NCI-H774 (cell line): ENCODE measurements at regions not wholly inside any gene's neighbourhood (a gene's known extent, or its start where the extent isn't known, plus 50 kb on each side); places are given as distances from the start of the nearest gene placed in this dataset.

Experiments used
- DNase-seq: peaks from one replicate; lab custom pipeline; 2025; lab: John Stamatoyannopoulos, UW

DNA sequence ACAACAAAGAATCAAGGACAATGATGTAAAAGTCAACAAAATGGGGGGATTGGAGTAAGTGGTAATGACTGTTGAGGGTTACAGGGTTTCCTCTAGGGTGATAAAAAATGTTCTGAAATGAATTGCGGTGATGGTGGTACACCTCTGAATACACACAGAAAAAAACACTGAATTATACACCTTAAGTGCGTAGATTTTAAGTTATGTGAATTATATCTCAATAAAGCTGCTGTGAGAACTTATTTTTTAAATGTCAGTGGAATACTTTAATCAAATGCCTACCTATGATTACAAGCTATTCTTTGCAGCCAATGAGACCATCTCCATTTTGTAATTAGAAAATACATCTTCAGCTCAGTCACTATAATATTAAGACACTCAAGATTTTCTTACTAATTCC, 53.5 kb downstream of the ZNF608 start:
- no peak for DNase-seq

DNA sequence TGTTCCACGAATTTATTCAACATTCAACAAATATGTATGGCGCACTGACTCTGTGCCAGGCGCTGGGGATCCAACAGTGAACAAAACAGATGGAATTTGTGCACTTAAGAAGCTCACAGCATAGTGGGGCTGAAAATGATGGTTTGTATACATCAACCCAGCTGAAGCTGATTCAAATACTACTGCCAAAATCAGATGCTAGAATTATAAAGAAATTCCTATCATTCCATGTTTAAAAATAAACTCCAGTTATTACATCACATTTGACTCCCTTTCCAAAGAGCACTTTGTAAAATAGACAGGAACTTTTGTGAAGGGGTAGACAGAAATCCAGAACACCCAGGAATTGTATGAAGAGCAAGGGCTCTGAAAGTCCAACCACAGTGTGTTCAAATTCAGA, 54.1 kb downstream of the ZNF608 start:
- DNase-seq, result no peak

GRCh38 chr5:124689653-124690052, 56.8 kb downstream of the ZNF608 start:
- no peak for DNase-seq

GRCh38 chr5:124686239-124687004, 60.0 kb downstream of the ZNF608 start:
- DNase-seq, result no peak

DNA sequence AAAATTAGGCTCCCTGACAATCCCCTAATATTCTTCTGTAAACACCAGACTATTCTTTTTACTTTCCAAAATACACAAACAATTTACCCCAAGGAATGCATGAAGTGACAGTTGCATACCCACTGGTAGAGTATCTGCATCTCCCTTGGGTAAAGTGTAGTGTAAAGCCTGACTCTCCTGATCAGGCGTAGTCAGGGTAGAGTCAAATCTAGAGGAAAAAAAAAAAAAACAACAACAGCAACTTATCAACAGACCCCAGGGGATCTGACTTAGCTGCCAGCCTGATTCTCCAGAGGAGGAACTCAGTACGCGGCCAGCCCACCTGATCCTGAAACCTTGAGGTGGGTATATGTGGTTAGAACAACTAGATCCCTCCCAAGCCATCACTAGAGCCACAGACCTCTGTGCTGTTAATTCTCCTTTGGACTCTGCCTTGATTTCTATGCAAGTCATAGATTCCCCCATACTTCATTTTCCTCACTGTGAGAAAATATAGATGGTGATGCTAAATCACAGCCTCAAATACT, 61.0 kb downstream of the ZNF608 start:
- no peak for DNase-seq

DNA sequence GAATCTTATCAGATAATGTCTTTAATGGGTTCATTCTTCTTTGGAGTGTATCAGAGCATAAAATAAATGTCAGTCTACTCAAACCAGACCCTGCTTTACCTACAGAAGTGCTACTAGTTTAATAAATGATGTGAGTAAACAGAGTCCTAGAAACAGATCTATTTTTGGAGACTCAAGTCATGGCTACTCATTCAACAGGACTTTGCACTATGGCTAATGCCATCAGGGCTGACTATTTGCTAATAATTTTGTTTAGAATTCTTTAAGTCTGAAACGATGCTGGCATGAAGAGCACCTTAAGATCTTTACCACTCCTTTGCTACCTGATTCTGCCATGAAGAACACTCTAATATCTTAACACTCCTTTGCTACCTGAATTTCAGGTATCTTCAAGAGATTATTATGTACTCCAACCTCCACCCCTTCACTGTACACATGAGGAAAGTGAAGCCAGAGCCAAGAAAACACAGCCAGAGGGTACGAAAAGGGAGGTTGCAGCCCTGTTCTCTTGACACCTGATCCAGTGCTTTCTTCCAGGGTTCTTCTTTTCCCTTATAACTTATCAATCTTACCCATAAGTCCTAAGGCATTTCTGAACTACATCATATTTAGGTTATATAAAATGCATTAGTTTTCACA, 62.4 kb downstream of the ZNF608 start:
- no peak for DNase-seq

- DNase-seq, result no peak
Measured at GRCh38 chr5:124679578-124680199, 66.8 kb downstream of the ZNF608 start.

- DNase-seq, result no peak
Measured at GRCh38 chr5:124678922-124679519, 67.4 kb downstream of the ZNF608 start.

DNA sequence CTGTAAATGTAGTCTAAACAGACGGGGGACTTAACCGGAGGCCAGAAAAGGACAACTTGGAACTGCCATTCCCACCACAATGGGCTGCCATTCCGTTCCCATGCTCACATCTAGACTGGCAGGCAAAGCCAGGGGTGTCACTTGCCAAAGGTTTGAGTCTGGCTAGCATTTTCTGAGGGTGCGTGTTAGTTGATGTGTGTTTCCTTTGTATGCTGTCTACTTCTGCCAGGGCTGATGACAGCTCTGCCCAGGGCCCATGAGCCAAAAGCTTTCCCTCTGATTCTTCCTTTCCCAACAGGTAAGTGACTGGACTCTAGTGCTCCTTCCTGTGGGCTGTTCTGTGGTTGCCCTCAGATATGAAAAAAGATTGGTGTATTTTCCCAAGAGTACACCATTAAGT, 68.0 kb downstream of the ZNF608 start:
- DNase-seq, result no peak

DNA sequence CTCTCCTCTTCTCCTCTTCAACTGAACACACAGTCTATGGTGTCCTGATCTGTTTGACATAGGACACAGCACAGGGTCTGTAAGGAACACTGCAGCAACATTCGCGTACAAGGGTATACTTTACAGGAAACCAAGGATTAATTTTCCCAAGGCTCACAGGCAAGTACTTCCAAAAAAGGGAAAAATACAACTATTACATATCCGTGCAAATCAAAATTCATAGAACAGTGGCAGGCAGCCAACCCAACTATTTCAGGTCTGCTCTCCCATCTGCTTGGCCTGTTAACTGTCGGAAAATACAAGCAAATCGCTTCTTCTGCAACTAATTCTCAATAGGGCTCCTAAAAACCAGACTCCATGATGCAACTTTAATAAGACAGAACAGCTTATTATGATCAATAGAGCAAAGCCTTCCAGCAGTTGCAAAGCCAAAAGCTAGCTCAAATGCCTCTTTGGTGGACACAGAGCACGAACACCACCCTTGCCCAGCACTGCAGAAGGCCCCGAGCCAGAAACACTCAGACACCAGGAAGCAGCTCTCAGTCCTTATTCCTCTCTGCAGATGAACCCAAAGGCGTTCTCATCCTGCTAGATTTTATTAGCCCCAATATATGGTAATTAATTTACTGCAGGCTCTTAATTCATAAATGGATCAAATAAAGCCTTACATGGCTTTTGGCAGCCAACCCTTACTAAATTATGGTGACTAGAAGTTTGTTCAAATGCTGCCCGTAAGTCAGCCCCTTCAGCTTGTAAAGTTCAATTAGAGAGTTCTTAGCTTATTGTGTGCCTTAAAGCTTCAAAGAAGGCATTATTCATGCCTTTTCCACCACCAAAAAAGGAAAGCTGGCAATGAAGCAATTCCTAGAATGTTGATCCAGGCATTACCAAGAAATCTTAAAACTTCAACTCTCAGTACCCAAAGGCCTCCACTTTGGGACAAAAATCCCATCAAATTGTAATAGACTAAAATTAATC, 68.8 kb downstream of the ZNF608 start:
- no peak for DNase-seq

- DNase-seq, result no peak
Measured at GRCh38 chr5:124675931-124676846, 70.2 kb downstream of the ZNF608 start.

DNA sequence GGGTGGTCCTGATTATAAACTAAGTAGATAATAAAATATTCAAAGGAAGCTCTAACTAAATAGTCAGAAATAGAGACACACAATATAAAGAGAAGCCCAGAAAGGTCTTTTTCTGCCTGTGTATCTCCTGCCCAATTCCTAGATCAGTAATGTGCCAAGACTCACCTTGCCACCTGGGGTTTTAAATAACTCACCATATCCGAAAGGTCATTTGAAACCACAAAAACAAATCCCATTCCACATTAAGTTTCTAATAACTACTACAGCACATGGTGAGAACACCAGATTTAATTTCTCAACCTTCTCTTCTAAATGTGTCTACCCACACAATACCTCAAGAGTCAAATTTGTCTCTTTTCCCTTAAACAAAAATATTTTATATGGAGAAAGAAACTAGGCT, 75.2 kb downstream of the ZNF608 start:
- no peak for DNase-seq

DNA sequence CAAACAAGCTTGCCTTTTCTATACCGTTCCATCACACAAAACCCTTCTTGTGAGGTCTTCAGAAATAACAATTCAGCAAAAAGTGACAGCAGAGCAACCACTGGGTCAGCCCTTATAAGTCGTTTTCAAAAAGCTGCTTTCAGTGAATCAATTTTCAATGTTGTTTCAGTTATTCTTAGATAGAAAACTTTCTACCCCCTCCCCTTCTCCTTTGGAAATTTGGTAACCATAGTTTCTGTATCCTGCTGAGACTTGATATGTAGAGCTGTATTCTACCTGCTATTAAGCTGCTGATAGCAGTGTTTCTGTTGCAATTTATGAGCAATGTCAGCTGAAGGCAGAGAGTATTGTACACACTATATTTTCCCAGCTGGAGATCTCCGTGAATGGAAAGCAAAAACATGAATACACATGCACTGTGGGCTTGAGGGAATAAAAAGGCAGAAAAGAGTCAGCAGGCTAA, 75.7 kb downstream of the ZNF608 start:
- DNase-seq, result no peak

GRCh38 chr5:124669956-124670721, 76.3 kb downstream of the ZNF608 start:
- DNase-seq, result no peak

GRCh38 chr5:124669300-124669648, 77.2 kb downstream of the ZNF608 start:
- no peak for DNase-seq

GRCh38 chr5:124668353-124669299, 77.8 kb downstream of the ZNF608 start:
- no peak for DNase-seq

GRCh38 chr5:124665625-124666024, 80.8 kb downstream of the ZNF608 start:
- no peak for DNase-seq

GRCh38 chr5:124665035-124665434, 81.4 kb downstream of the ZNF608 start:
- DNase-seq, result no peak
